ENCODE measurements at regions not wholly inside any gene's neighbourhood (a gene's known extent, or its start where the extent isn't known, plus 50 kb on each side); places are given as distances from the start of the nearest gene placed in this dataset.

DNA sequence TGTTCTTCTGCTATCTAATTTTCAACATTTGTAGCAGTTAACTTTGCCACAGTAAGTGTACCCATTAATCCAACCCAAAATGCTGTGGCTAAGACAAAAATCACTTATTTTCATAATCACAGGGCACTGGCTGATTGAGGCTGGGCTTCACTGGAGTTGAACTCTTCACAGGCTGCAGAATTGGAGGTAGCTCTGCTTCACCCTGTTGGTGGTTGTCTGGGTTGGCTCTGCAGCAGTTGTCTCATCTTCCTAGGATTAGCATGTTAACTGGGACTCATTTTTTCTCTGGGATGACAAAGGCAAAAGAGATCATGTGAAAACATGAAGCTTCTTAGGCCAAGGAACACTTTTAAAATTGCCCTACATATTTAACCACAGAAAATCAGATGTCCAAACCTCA lies 518.9 kb downstream of the TLR4 start (continued):
- TF ChIP-seq REST (IDR thresholded peaks at IDR 0.05; ENCODE audit: unreplicated experiment): no peak
- no peak for TF ChIP-seq ZNF114 (CRISPR knock-in tag; IDR thresholded peaks at IDR 0.05)
- TF ChIP-seq, protein P1, sequence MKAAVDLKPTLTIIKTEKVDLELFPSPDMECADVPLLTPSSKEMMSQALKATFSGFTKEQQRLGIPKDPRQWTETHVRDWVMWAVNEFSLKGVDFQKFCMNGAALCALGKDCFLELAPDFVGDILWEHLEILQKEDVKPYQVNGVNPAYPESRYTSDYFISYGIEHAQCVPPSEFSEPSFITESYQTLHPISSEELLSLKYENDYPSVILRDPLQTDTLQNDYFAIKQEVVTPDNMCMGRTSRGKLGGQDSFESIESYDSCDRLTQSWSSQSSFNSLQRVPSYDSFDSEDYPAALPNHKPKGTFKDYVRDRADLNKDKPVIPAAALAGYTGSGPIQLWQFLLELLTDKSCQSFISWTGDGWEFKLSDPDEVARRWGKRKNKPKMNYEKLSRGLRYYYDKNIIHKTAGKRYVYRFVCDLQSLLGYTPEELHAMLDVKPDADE (IDR thresholded peaks at IDR 0.05): no peak
- no peak for TF ChIP-seq NANOG (IDR thresholded peaks at IDR 0.05; ENCODE audit: borderline replicate concordance)
- no peak for TF ChIP-seq JUNB (IDR thresholded peaks at IDR 0.05; ENCODE audit: unreplicated experiment)
- TF ChIP-seq EZH2 (IDR thresholded peaks at IDR 0.05; ENCODE audit: low read depth, unreplicated experiment): no peak
- TF ChIP-seq, protein P2, sequence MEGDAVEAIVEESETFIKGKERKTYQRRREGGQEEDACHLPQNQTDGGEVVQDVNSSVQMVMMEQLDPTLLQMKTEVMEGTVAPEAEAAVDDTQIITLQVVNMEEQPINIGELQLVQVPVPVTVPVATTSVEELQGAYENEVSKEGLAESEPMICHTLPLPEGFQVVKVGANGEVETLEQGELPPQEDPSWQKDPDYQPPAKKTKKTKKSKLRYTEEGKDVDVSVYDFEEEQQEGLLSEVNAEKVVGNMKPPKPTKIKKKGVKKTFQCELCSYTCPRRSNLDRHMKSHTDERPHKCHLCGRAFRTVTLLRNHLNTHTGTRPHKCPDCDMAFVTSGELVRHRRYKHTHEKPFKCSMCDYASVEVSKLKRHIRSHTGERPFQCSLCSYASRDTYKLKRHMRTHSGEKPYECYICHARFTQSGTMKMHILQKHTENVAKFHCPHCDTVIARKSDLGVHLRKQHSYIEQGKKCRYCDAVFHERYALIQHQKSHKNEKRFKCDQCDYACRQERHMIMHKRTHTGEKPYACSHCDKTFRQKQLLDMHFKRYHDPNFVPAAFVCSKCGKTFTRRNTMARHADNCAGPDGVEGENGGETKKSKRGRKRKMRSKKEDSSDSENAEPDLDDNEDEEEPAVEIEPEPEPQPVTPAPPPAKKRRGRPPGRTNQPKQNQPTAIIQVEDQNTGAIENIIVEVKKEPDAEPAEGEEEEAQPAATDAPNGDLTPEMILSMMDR (conservative IDR thresholded peaks at IDR 0.05; ENCODE audit: low read depth in 2 of 2): no peak
- TF ChIP-seq EZH2phosphoT487 (IDR thresholded peaks at IDR 0.05; ENCODE audit: unreplicated experiment): no peak

- peaks cover 23% of the 10 kb centered on the region for H3K4me1 ChIP-seq (ENCODE audit: insufficient read depth)
- H3K4me2 ChIP-seq: no peak overlapping the region
- H3K36me3 ChIP-seq (ENCODE audit: insufficient read depth): no peaks in the 10 kb centered on the region
- ATAC-seq: no peak
- no peaks in the 10 kb centered on the region for H3K79me2 ChIP-seq (replicated peaks; ENCODE audit: insufficient read depth)
- Mint-ChIP-seq H3K4me3 (no peak overlapping the region), H3K4me1 (no peaks in the 10 kb centered on the region), H3K27ac (no peak overlapping the region), H3K27me3 (ENCODE audit: insufficient read depth, low read depth, poor library complexity) (peaks cover 3% of the 10 kb centered on the region), H3K9me3 (peaks cover 45% of the 10 kb centered on the region), H3K36me3 (ENCODE audit: low read depth) (no peaks in the 10 kb centered on the region)
- H3K27me3 ChIP-seq (ENCODE audit: insufficient read depth): no peaks in the 10 kb centered on the region
- H3F3A ChIP-seq (replicated peaks; ENCODE audit: low read depth): no peaks in the 10 kb centered on the region
- 0 out of 2 replicates have a peak, but pooled peaks cover 6% of the 10 kb centered on the region for H3K9me2 ChIP-seq (ENCODE audit: insufficient read depth)
- no peak overlapping the region for H2AFZ ChIP-seq
- no peak for DNase-seq (ENCODE audit: low spot score)
- no peaks in the 10 kb centered on the region for H4K20me1 ChIP-seq (replicated peaks; ENCODE audit: insufficient read depth)
- no peak overlapping the region for H3K4me3 ChIP-seq
- no peak overlapping the region for H3K27ac ChIP-seq (ENCODE audit: low read depth)
- no peak for TF ChIP-seq EZH2 (IDR thresholded peaks at IDR 0.05; ENCODE audit: low read depth, unreplicated experiment)
- no peak for TF ChIP-seq ZNF331 (CRISPR knock-in tag; IDR thresholded peaks at IDR 0.05; ENCODE audit: low read depth)
- TF ChIP-seq CREB1 (CRISPR knock-in tag; IDR thresholded peaks at IDR 0.05; ENCODE audit: low read depth): no peak
- TF ChIP-seq, protein P1 (IDR thresholded peaks at IDR 0.05): no peak
- TF ChIP-seq NANOG (IDR thresholded peaks at IDR 0.05; ENCODE audit: borderline replicate concordance): no peak
- TF ChIP-seq JUNB (IDR thresholded peaks at IDR 0.05; ENCODE audit: unreplicated experiment): no peak
- TF ChIP-seq, protein P2 (conservative IDR thresholded peaks at IDR 0.05; ENCODE audit: low read depth in 2 of 2): no peak
- TF ChIP-seq POLR2AphosphoS5 (IDR thresholded peaks at IDR 0.05; ENCODE audit: low read depth): no peak
- no peak for TF ChIP-seq ZNF114 (CRISPR knock-in tag; IDR thresholded peaks at IDR 0.05)
These were observed 526.1 kb downstream of the TLR4 start for GRCh38 chr9:118230329-118230728.

Measured in GM23338 (cell line).